ENCODE measurements at regions not wholly inside any gene's neighbourhood (a gene's known extent, or its start where the extent isn't known, plus 50 kb on each side); places are given as distances from the start of the nearest gene placed in this dataset.

GRCh38 chr3:177565981-177566380 is 368.7 kb upstream of the TBL1XR1 start:
- Histone ChIP-seq H3F3A (ENCODE audit: insufficient read depth, low read length, poor library complexity, severe bottlenecking) (no peaks in the 10 kb centered on the region), H3K9me3 (ENCODE audit: low read length) (no peaks in the 10 kb centered on the region), H3K36me3 (ENCODE audit: insufficient read depth, low read length) (no peaks in the 10 kb centered on the region), H2AFZ (ENCODE audit: low read depth, low read length) (no peak overlapping the region), H3K4me2 (ENCODE audit: low read length) (no peak overlapping the region), H3K27me3 (ENCODE audit: insufficient read depth, low read depth, low read length) (no peaks in the 10 kb centered on the region), H4K20me1 (ENCODE audit: insufficient read depth) (no peaks in the 10 kb centered on the region), H3K9me2 (ENCODE audit: insufficient read depth, low read length) (no peaks in the 10 kb centered on the region), H3K79me2 (replicated peaks; ENCODE audit: insufficient read depth, low read length) (no peaks in the 10 kb centered on the region), H3K4me3 (ENCODE audit: low read length) (no peak overlapping the region), H3K27ac (ENCODE audit: low read length) (no peak overlapping the region), H3K9ac (ENCODE audit: low read length) (no peak overlapping the region)
- TF ChIP-seq MXI1 (conservative IDR thresholded peaks at IDR 0.05; ENCODE audit: poor library complexity, severe bottlenecking) (no peak), RAD21 (conservative IDR thresholded peaks at IDR 0.05) (no peak), SMC3 (conservative IDR thresholded peaks at IDR 0.05; ENCODE audit: poor library complexity) (no peak), POLR2AphosphoS5 (IDR thresholded peaks at IDR 0.05) (no peak)
- TF ChIP-seq, protein P1, sequence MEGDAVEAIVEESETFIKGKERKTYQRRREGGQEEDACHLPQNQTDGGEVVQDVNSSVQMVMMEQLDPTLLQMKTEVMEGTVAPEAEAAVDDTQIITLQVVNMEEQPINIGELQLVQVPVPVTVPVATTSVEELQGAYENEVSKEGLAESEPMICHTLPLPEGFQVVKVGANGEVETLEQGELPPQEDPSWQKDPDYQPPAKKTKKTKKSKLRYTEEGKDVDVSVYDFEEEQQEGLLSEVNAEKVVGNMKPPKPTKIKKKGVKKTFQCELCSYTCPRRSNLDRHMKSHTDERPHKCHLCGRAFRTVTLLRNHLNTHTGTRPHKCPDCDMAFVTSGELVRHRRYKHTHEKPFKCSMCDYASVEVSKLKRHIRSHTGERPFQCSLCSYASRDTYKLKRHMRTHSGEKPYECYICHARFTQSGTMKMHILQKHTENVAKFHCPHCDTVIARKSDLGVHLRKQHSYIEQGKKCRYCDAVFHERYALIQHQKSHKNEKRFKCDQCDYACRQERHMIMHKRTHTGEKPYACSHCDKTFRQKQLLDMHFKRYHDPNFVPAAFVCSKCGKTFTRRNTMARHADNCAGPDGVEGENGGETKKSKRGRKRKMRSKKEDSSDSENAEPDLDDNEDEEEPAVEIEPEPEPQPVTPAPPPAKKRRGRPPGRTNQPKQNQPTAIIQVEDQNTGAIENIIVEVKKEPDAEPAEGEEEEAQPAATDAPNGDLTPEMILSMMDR (IDR thresholded peaks at IDR 0.05; ENCODE audit: poor library complexity, severe bottlenecking), result no peak

DNA sequence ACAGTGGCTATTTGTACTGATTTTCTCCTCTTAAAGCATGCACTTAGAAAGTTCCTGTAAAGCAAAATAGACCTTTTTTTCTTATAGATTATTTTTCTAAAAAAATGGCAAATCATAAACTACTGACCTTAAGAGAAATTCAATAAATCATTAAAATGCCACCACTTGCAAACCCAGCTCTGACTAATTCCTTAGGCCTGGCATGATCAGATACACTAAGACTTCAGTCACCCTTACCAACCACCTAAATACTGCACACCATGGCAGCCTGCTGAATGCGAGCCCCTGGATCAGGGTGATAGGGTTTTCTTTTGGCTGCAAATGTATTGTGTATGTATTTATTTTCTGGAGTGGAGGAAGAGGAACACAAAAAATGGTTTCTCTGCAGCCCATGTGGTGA is 370.6 kb upstream of the TBL1XR1 start:
- no peak overlapping the region for H3K4me3 ChIP-seq (ENCODE audit: low read length)
- H3K27me3 ChIP-seq (ENCODE audit: insufficient read depth, low read depth, low read length), result no peaks in the 10 kb centered on the region
- no peak for TF ChIP-seq REST (IDR thresholded peaks at IDR 0.05; ENCODE audit: borderline replicate concordance)
- no peak for TF ChIP-seq MXI1 (conservative IDR thresholded peaks at IDR 0.05; ENCODE audit: poor library complexity, severe bottlenecking)
- H4K20me1 ChIP-seq (ENCODE audit: insufficient read depth), result no peaks in the 10 kb centered on the region
- H3K9me3 ChIP-seq (ENCODE audit: low read length), result no peaks in the 10 kb centered on the region
- H3K36me3 ChIP-seq (ENCODE audit: insufficient read depth, low read length), result no peaks in the 10 kb centered on the region
- no peak overlapping the region for H3K9ac ChIP-seq (ENCODE audit: low read length)
- no peaks in the 10 kb centered on the region for H3K9me2 ChIP-seq (ENCODE audit: insufficient read depth, low read length)
- no peak overlapping the region for H3K27ac ChIP-seq (ENCODE audit: low read length)
- H3K4me2 ChIP-seq (ENCODE audit: low read length), result no peak overlapping the region
- H2AFZ ChIP-seq (ENCODE audit: low read depth, low read length), result no peak overlapping the region
- H3F3A ChIP-seq (ENCODE audit: insufficient read depth, low read length, poor library complexity, severe bottlenecking), result no peaks in the 10 kb centered on the region
- no peaks in the 10 kb centered on the region for H3K79me2 ChIP-seq (replicated peaks; ENCODE audit: insufficient read depth, low read length)

DNA sequence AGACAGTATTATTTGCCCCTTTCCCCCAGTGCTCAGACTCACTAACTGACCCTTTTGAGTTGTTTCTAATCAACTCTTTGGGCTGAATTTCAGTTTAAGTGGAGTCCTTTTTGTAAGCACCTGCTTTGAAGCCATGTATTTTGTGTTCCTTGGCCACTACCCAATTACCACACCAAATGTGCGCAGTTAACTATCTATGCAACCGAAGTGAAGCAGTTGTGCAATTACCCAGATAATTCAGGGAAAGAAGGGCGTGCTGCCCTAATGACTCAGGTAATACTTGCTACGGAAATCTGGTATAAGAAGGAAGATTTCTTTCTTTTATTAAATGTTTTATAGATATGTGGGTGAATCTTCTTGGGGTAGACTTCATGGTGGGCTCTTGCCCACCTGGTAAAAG is 371.9 kb upstream of the TBL1XR1 start:
- H2AFZ ChIP-seq (ENCODE audit: low read depth, low read length), result no peak overlapping the region
- no peaks in the 10 kb centered on the region for H3K79me2 ChIP-seq (replicated peaks; ENCODE audit: insufficient read depth, low read length)
- no peaks in the 10 kb centered on the region for H3K36me3 ChIP-seq (ENCODE audit: insufficient read depth, low read length)
- no peak overlapping the region for H3K4me2 ChIP-seq (ENCODE audit: low read length)
- no peak for TF ChIP-seq TAF1 (IDR thresholded peaks at IDR 0.05; ENCODE audit: low read depth)
- TF ChIP-seq RAD21 (conservative IDR thresholded peaks at IDR 0.05), result no peak
- TF ChIP-seq EP300 (conservative IDR thresholded peaks at IDR 0.05; ENCODE audit: poor library complexity, severe bottlenecking), result no peak
- no peak for TF ChIP-seq POLR2AphosphoS5 (IDR thresholded peaks at IDR 0.05)
- TF ChIP-seq, protein P1 (IDR thresholded peaks at IDR 0.05; ENCODE audit: poor library complexity, severe bottlenecking), result no peak
- TF ChIP-seq MXI1 (conservative IDR thresholded peaks at IDR 0.05; ENCODE audit: poor library complexity, severe bottlenecking), result no peak
- TF ChIP-seq EZH2 (IDR thresholded peaks at IDR 0.05; ENCODE audit: borderline replicate concordance, insufficient read depth, low read length, poor library complexity, severe bottlenecking), result no peak
- no peak for TF ChIP-seq REST (IDR thresholded peaks at IDR 0.05; ENCODE audit: borderline replicate concordance)
- TF ChIP-seq SMC3 (conservative IDR thresholded peaks at IDR 0.05; ENCODE audit: poor library complexity), result no peak
- H4K20me1 ChIP-seq (ENCODE audit: insufficient read depth), result no peaks in the 10 kb centered on the region
- H3K27ac ChIP-seq (ENCODE audit: low read length), result no peak overlapping the region
- H3K27me3 ChIP-seq (ENCODE audit: insufficient read depth, low read depth, low read length), result no peaks in the 10 kb centered on the region
- H3K9me2 ChIP-seq (ENCODE audit: insufficient read depth, low read length), result no peaks in the 10 kb centered on the region
- no peak overlapping the region for H3K9ac ChIP-seq (ENCODE audit: low read length)
- H3K4me3 ChIP-seq (ENCODE audit: low read length), result no peak overlapping the region
- H3F3A ChIP-seq (ENCODE audit: insufficient read depth, low read length, poor library complexity, severe bottlenecking), result no peaks in the 10 kb centered on the region
- no peaks in the 10 kb centered on the region for H3K9me3 ChIP-seq (ENCODE audit: low read length)

Measured in neural cell (in vitro differentiated cells).